K562 (cell line): ENCODE measurements at regions not wholly inside any gene's neighbourhood (a gene's known extent, or its start where the extent isn't known, plus 50 kb on each side); places are given as distances from the start of the nearest gene placed in this dataset.

Experiments used
- CBX8 ChIP-seq: fragments of 200-600 bp; sonication (generic); IDR thresholded peaks from 2 replicates; pipeline ENCODE4 v1.6.1; 2012; ENCODE audit warnings: borderline replicate concordance, mixed run types, low read depth, mild to moderate bottlenecking, moderate library complexity, mixed read lengths, low read length, control low read depth, inconsistent platforms; ENCODE audit not compliant: poor library complexity, severe bottlenecking; ENCODE audit errors: extremely low read depth
- CREBBP ChIP-seq: IDR thresholded peaks from one replicate; pipeline ENCODE4 v1.6.1; 2012; ENCODE audit warnings: low read depth, mild to moderate bottlenecking, control low read depth, inconsistent platforms, low read length
- CTCF ChIP-seq, 3 experiments: IDR thresholded peaks in 2 of 3; conservative IDR thresholded peaks in 1 of 3; 2 replicates each; pipeline ENCODE4 v1.5.1; 2011 to 2012; ENCODE audit warnings: low read length in 3 of 3, mild to moderate bottlenecking in 3 of 3, control low read depth in 2 of 3, improper control_type of control experiment in 1 of 3, inconsistent platforms in 1 of 3, low read depth in 1 of 3, mixed read lengths in 1 of 3, moderate library complexity in 1 of 3; ENCODE audit not compliant: insufficient read depth in 2 of 3
- E2F6 ChIP-seq, 2 experiments: IDR thresholded peaks; 2 replicates each; pipeline ENCODE4 v1.6.1; 2011; ENCODE audit warnings: borderline replicate concordance in 1 of 2, control low read depth in 1 of 2, low read depth in 1 of 2, low read length in 1 of 2, mild to moderate bottlenecking in 1 of 2, mixed read lengths in 1 of 2, moderate library complexity in 1 of 2; ENCODE audit not compliant: insufficient read depth in 1 of 2, insufficient read length in 1 of 2, poor library complexity in 1 of 2, severe bottlenecking in 1 of 2; ENCODE audit errors: extremely low read depth in 1 of 2
- FIP1L1 ChIP-seq: fragments of 200-400 bp; formaldehyde crosslinking; IDR thresholded peaks from 2 replicates; pipeline ENCODE4 v1.6.1; 2018; ENCODE audit warnings: mild to moderate bottlenecking, low read depth, low read length; ENCODE audit not compliant: poor library complexity, severe bottlenecking
- FOXJ2 ChIP-seq: fragments of 200-800 bp; sonication (Bioruptor generic); IDR thresholded peaks from 2 replicates; pipeline ENCODE4 v1.6.1; 2016; ENCODE audit warnings: missing genetic modification characterization, missing compliant biosample characterization
- FOXJ3 ChIP-seq: sonication (generic); formaldehyde crosslinking; IDR thresholded peaks from 2 replicates; pipeline ENCODE4 v1.4.0; 2020; ENCODE audit warnings: mild to moderate bottlenecking, missing genetic modification reagents
- KAT8 ChIP-seq: fragments of 450-650 bp; IDR thresholded peaks from 2 replicates; pipeline ENCODE4 v1.6.1; 2016; ENCODE audit warnings: low read depth, mild to moderate bottlenecking
- MYC ChIP-seq, 2 experiments: fragments of 250-450 bp in 1 of 2; sonication (Bioruptor Pico) in 1 of 2; IDR thresholded peaks; 2 replicates each; pipeline versions ENCODE4 v1.5.1 to v1.6.1; 2012 to 2021; ENCODE audit warnings: low read depth in 2 of 2, borderline replicate concordance in 1 of 2, improper control_type of control experiment in 1 of 2, low read length in 1 of 2, mild to moderate bottlenecking in 1 of 2, moderate library complexity in 1 of 2
- PPARD ChIP-seq: fragments of 250-450 bp; sonication (Bioruptor Pico); IDR thresholded peaks from 2 replicates; pipeline ENCODE4 v1.8.0; 2022; ENCODE audit warnings: inconsistent platforms, mild to moderate bottlenecking, moderate library complexity
- PREB ChIP-seq: sonication (generic); formaldehyde crosslinking; IDR thresholded peaks from 2 replicates; pipeline ENCODE4 v1.8.1; 2023; ENCODE audit warnings: mild to moderate bottlenecking, missing genetic modification reagents
- PTBP1 ChIP-seq: fragments of 200-400 bp; formaldehyde crosslinking; IDR thresholded peaks from 2 replicates; pipeline ENCODE4 v1.6.1; 2017; ENCODE audit warnings: low read depth, low read length
- SAFB ChIP-seq: fragments of 200-400 bp; formaldehyde crosslinking; IDR thresholded peaks from 2 replicates; pipeline ENCODE4 v1.6.1; 2017; ENCODE audit warnings: low read depth, low read length, borderline replicate concordance
- SMAD1 ChIP-seq: fragments of 150-350 bp; IDR thresholded peaks from 2 replicates; pipeline ENCODE4 v1.6.1; 2014; ENCODE audit warnings: low read length, low read depth; ENCODE audit not compliant: partially characterized antibody
- SMC3 ChIP-seq: conservative IDR thresholded peaks from 2 replicates; pipeline ENCODE4 v1.6.1; 2011; ENCODE audit warnings: low read depth, low read length, improper control_type of control experiment; ENCODE audit not compliant: insufficient read depth
- USF1 ChIP-seq: sonication (generic); formaldehyde crosslinking; IDR thresholded peaks from 2 replicates; pipeline ENCODE4 v1.9.0; 2022; ENCODE audit warnings: mild to moderate bottlenecking, missing genetic modification reagents
- ZNF143 ChIP-seq: sonication (generic); formaldehyde crosslinking; IDR thresholded peaks from 2 replicates; pipeline ENCODE4 v1.9.0; 2022; ENCODE audit warnings: mild to moderate bottlenecking, missing genetic modification reagents
- ZNF175 ChIP-seq: fragments of 200-800 bp; sonication (Bioruptor generic); IDR thresholded peaks from 2 replicates; pipeline ENCODE4 v1.6.1; 2016; ENCODE audit warnings: low read depth, mild to moderate bottlenecking, missing genetic modification characterization, missing compliant biosample characterization
- ZNF263 ChIP-seq: sonication (generic); formaldehyde crosslinking; IDR thresholded peaks from 2 replicates; pipeline ENCODE4 v1.8.0; 2022; ENCODE audit warnings: mild to moderate bottlenecking, missing genetic modification reagents, borderline replicate concordance
- ZNF785 ChIP-seq: fragments of 250-450 bp; sonication (Bioruptor Pico); IDR thresholded peaks from 2 replicates; pipeline ENCODE4 v1.4.0; 2020; ENCODE audit warnings: mild to moderate bottlenecking

DNA sequence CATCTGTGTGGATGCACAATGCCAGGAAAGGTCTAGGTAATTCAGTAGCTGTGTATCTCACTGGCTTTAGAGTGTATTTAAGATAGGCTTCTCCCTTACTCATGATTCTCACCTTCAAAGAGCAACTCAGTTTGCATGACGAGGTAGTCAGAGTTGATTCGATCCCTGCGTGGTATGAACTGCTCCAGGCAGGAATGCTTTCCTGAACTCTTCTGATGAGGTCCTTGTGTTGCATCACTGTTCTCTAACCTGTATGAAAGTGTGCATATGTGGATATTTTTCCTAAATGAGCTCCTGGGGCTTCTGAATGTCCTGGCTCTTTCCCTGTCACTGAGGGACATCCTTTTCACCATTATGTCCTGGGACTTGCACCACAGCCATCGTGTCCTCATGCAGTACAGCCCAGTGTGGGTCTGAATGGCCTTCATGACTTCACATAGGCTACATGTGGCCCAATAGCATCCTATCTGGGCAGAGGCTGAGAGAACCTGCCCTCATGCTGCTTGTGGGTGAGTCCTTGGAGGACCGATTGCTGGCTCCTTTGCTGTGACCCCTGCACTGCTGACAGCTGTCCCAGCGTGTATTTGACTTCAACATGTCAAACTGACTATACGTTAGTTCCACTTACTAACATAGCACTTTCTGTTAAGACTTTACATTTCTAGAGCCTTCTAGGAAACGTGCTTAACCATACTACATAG, 65.3 kb upstream of the WDR1 start (continued):
- no peak for TF ChIP-seq ZNF175 (CRISPR knock-in tag)
- TF ChIP-seq USF1 (CRISPR knock-in tag): no peak
- peak; percentile 7; the same call in 1 of the 2 replicates for TF ChIP-seq ZNF785
- TF ChIP-seq PTBP1: no peak
- no peak for TF ChIP-seq FOXJ2
- no peak for TF ChIP-seq CTCF (IDR thresholded peaks at IDR 0.05 in 2 of 3, conservative IDR thresholded peaks at IDR 0.05 in 1 of 3; ENCODE audit: insufficient read depth in 2 of 3, low read depth in 1 of 3, low read length in 3 of 3)
- TF ChIP-seq MYC (IDR thresholded peaks at IDR 0.05; ENCODE audit: low read depth, low read length): no peak
- 0 out of 2 replicates have a peak, but pooled peaks have one; percentile 14 for TF ChIP-seq MYC (CRISPR knock-in tag; IDR thresholded peaks at IDR 0.05; ENCODE audit: borderline replicate concordance, low read depth)
- no peak for TF ChIP-seq KAT8
- no peak for TF ChIP-seq FIP1L1
- no peak for TF ChIP-seq PREB
- TF ChIP-seq E2F6 (IDR thresholded peaks at IDR 0.05; ENCODE audit: borderline replicate concordance in 1 of 2, extremely low read depth in 1 of 2, insufficient read depth in 1 of 2, insufficient read length in 1 of 2, low read depth in 1 of 2, low read length in 1 of 2, poor library complexity in 1 of 2, severe bottlenecking in 1 of 2): peak in 1 of 2 experiments; percentile 11
- TF ChIP-seq CBX8: no peak
- no peak for TF ChIP-seq SMC3
- TF ChIP-seq ZNF143 (CRISPR knock-in tag): no peak
- TF ChIP-seq FOXJ3 (CRISPR knock-in tag): no peak
- no peak for TF ChIP-seq SMAD1
- no peak for TF ChIP-seq ZNF263 (CRISPR knock-in tag)
- TF ChIP-seq SAFB: no peak
- TF ChIP-seq PPARD (CRISPR knock-in tag): no peak
- TF ChIP-seq CREBBP: no peak
